HL-60/S4 treated with retinoic acid at 250 ng/mL for 4 days and 3 days (cell line): ENCODE measurements at regions not wholly inside any gene's neighbourhood (a gene's known extent, or its start where the extent isn't known, plus 50 kb on each side); places are given as distances from the start of the nearest gene placed in this dataset.
"Not testable (repeated sequence)": the region's sequence is repeated elsewhere in the genome, so short reads cannot be mapped to it uniquely, and the experiment has no call there.

ENCODE experiments used
- in situ Hi-C: fragments of 300-500 bp; cut with MboI; formaldehyde crosslinking; loops from 2 replicates; pipeline ENCODE4 v1.7.0; 2022; ENCODE audit warnings: low sequenced_read_pairs

GRCh38 chr5:63127054-63127453 lies 548.4 kb downstream of the LRRC70 start:
- in situ Hi-C loops, result no loop called here

- in situ Hi-C loops, result no loop called here
These were observed 547.2 kb downstream of the LRRC70 start for GRCh38 chr5:63125862-63126261.

GRCh38 chr5:63125392-63125791 lies 546.8 kb downstream of the LRRC70 start:
- in situ Hi-C loops, result no loop called here

- in situ Hi-C loops, result no loop called here
These were observed 545.6 kb downstream of the LRRC70 start for GRCh38 chr5:63124266-63124665.

- in situ Hi-C loops, result no loop called here
These were observed 542.9 kb downstream of the LRRC70 start for GRCh38 chr5:63121471-63121870.

DNA sequence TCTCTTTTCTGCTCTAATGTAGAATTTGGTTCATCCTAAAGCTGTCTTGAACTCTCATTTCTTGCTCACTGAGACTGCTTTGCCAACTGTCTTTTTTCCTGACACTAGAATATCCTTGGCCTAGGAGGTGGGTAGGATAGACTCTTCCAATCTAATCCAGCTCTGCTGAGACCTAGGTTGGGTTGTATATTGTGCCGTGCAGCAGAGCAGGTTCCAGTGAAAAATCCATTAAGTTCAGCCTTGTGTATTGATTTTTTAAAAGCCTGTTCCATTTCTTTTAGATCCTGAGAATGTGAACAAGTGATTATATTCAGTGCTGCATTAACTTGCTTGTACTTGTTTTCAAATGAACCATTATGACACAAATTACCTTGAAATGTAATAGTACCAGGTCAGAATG lies 539.6 kb downstream of the LRRC70 start:
- in situ Hi-C loops, result no loop called here

DNA sequence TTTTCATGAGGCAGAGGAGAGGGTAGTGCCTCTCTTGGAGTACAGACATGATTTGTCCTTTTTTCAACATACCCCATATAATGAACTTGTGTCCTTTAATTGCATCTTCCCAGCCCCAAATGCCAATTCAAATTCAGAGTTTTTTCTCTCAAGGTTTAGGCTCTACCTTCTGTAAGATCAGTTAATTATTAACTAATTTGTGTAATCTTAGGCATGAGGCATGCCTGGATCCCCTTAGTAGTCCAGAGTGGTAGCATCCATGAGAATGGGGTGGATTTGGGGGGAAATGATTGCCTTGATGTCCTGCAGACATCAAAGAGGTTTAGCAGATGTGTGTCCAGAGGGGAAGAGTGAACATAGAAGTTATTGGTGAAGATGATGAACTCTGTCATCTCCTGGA lies 533.3 kb downstream of the LRRC70 start:
- in situ Hi-C loops, result no loop called here

- in situ Hi-C loops, result no loop called here
These were observed 523.3 kb downstream of the LRRC70 start for GRCh38 chr5:63101870-63102269.

- in situ Hi-C loops, result no loop called here
These were observed 518.7 kb downstream of the LRRC70 start for GRCh38 chr5:63097286-63097685.

GRCh38 chr5:63094730-63095129 lies 516.1 kb downstream of the LRRC70 start:
- in situ Hi-C loops, result no loop called here

GRCh38 chr5:63089147-63089546 lies 510.5 kb downstream of the LRRC70 start:
- in situ Hi-C loops, result no loop called here

GRCh38 chr5:63085561-63085960 lies 506.9 kb downstream of the LRRC70 start:
- in situ Hi-C loops, result no loop called here

- in situ Hi-C loops, result not testable (repeated sequence)
These were observed 505.1 kb downstream of the LRRC70 start for GRCh38 chr5:63083689-63084088.

DNA sequence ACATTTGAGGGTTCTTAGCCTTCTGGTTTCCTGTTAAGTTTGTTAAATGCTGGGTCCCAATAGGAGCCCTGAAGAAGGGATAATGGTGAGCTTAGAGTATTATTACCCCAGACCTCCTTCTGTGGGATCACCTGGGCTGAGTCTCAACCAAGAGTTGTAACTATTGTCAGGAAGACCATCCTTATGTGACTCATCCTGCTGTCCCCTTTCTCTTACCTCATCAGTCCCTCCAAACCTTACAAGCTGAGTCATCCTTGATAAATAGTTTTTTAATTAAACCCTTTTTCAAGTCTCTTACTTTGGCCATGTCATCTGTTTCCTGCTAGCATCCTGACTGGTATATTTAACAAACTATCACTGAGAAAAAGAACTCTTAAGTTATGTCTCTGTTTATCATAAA lies 502.8 kb downstream of the LRRC70 start:
- in situ Hi-C loops, result no loop called here

DNA sequence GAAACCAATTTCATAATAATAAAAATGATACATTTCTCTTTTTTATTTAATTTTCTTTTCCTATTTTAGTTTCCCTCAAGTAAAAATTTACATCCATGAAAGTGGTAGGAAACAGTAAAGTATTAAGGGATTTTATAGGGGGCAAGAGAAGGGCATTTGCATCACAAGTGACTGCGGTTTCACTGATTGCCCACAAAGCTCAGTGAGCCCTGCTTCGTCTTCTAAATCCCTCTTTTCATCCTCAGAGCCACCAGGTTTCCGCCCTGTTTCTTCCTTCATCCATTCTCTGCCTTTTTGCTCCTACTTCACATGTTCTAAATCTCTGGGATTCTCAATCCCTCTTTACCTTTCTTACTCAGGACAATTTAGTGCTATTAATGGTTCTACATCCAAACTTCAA lies 491.4 kb downstream of the LRRC70 start:
- in situ Hi-C loops, result no loop called here

- in situ Hi-C loops, result no loop called here
These were observed 476.8 kb downstream of the LRRC70 start for GRCh38 chr5:63055421-63055820.

GRCh38 chr5:63053019-63053638 lies 474.5 kb downstream of the LRRC70 start:
- in situ Hi-C loops, result no loop called here

- in situ Hi-C loops, result no loop called here
These were observed 472.3 kb downstream of the LRRC70 start for GRCh38 chr5:63050916-63051315.

- in situ Hi-C loops, result no loop called here
These were observed 471.3 kb downstream of the LRRC70 start for GRCh38 chr5:63049935-63050334.

DNA sequence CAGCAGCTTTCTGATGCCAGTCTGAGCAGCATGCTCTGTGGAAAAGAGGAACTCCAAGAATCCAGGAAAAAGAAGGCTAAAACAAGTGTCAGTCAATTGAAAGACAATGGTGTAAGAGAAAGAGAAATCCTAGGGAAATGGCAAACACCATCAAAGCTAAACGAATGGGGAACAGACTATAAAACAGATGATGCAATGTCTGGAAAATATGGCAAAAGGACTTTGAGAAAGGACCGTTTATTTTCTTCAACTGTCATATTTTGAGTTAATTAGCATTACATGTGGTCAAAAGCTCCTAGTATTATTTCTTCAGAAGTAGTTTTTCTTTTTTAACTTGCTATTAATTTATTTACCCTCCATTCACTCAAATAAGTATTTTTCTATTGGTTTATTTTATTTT lies 465.2 kb downstream of the LRRC70 start:
- in situ Hi-C loops, result no loop called here

DNA sequence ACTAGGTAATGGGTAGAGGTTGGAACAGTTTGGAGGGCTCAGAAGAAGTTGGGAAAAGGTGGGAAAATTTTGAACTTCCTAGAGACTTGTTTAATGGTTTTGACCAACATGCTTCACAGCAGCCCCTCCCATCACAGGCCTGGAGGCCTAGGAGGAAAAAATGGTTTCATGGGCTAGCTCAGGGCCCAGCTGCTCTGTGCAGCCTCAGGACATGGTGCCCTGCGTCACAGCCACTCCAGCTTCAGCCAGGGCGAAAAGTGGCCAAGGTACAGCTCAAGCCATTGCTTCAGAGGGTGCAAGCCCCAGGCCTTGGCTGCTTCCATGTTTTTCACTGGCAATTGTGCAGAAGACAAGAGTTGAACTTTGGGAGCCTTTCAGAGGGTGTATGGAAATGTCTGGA lies 453.7 kb downstream of the LRRC70 start:
- in situ Hi-C loops, result no loop called here

GRCh38 chr5:63029891-63030290 lies 451.3 kb downstream of the LRRC70 start:
- in situ Hi-C loops, result no loop called here

DNA sequence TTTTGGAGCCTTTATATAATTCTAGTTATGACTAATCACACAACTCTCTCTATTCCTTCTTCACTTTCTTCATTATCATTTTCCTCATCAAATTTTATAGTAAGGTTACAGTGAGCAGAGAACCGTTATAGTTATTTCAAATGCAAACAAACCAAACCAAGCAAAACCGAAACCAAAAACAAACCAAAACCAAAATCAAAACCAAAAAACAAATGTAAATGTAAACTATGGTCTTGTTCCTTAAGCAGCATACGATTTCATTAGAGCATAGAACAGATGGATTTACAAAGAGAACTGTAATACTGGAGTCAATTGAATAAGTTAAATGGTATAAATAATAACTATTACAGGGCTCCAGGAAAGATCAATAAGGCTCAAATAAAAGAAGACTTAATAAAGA lies 447.1 kb downstream of the LRRC70 start:
- in situ Hi-C loops, result no loop called here
